Left lung (tissue), 4 donors: ENCODE measurements at regions not wholly inside any gene's neighbourhood (a gene's known extent, or its start where the extent isn't known, plus 50 kb on each side); places are given as distances from the start of the nearest gene placed in this dataset.

ENCODE experiments used
- ATAC-seq: fragments of 200-7000 bp; cut with Tn5 transposase; one replicate; pipeline ENCODE4 v1.9.1; 2020; ENCODE audit warnings: moderate library complexity
- DNase-seq, 4 donors: peaks; one replicate each; pipeline ENCODE4 v3.0.0-alpha.2; 2013 to 2020
- H3K27ac ChIP-seq, 2 donors: fragments of 200-600 bp; sonication (generic) in 1 of 2; one replicate each; pipeline versions ENCODE4 v1.5.0 to v1.8.0; 2020 to 2021
- H3K27me3 ChIP-seq, 2 donors: fragments of 200-600 bp; sonication (generic) in 1 of 2; one replicate each; pipeline versions ENCODE4 v1.5.0 to v1.8.0; 2020 to 2021
- H3K36me3 ChIP-seq, 2 donors: fragments of 200-600 bp; sonication (generic) in 1 of 2; one replicate each; pipeline versions ENCODE4 v1.5.0 to v1.8.0; 2020 to 2021
- H3K4me1 ChIP-seq, 2 donors: fragments of 200-600 bp; one replicate each; pipeline ENCODE4 v1.8.0; 2021
- H3K4me3 ChIP-seq, 2 donors: fragments of 200-600 bp; sonication (generic) in 1 of 2; one replicate each; pipeline versions ENCODE4 v1.5.0 to v1.8.0; 2020 to 2021; ENCODE audit warnings: mild to moderate bottlenecking in 1 of 2
- H3K9me3 ChIP-seq, 2 donors: fragments of 200-600 bp; sonication (generic) in 1 of 2; one replicate each; pipeline versions ENCODE4 v1.5.0 to v1.8.0; 2020 to 2021
- CTCF ChIP-seq, 2 donors: fragments of 200-600 bp; sonication (generic) in 1 of 2; IDR thresholded peaks; one replicate each; pipeline versions ENCODE4 v1.5.0 to v1.8.0; 2021; ENCODE audit warnings: antibody characterized with exemption in 2 of 2
- intact Hi-C, 2 donors: fragments of 100-400 bp; cut with DNase I; formaldehyde crosslinking; loops; one replicate each; pipeline versions ENCODE4 v1.11.2 to v1.14.2; 2022
- donor health status: DM: no; HTN: yes; CAD: no.
- donor health status: DM: no; HTN: no; CAD: no.

- no peak for ATAC-seq
- no peak overlapping the region for H3K27ac ChIP-seq
- intact Hi-C loops: no loop called here
- H3K9me3 ChIP-seq: peaks cover 0 to 6% of the 10 kb centered on the region in 2 donors
- H3K36me3 ChIP-seq: no peaks in the 10 kb centered on the region
- H3K4me1 ChIP-seq: no peaks in the 10 kb centered on the region
- TF ChIP-seq CTCF (IDR thresholded peaks at IDR 0.05): no peak
- H3K27me3 ChIP-seq: no peaks in the 10 kb centered on the region
- H3K4me3 ChIP-seq: no peak overlapping the region
- no peak for DNase-seq
Observed at GRCh38 chr3:7999384-7999783, 502.2 kb upstream of the LMCD1 start.

- no peak for ATAC-seq
Observed at GRCh38 chr3:8001307-8001706, 500.3 kb upstream of the LMCD1 start.

GRCh38 chr3:8001712-8002111 lies 499.9 kb upstream of the LMCD1 start:
- no peak overlapping the region for H3K4me3 ChIP-seq
- H3K27ac ChIP-seq: no peak overlapping the region
- no peaks in the 10 kb centered on the region for H3K4me1 ChIP-seq
- peaks cover 0 to 2% of the 10 kb centered on the region in 2 donors for H3K9me3 ChIP-seq
- ATAC-seq: no peak
- intact Hi-C loops: no loop called here
- H3K36me3 ChIP-seq: no peaks in the 10 kb centered on the region
- H3K27me3 ChIP-seq: no peaks in the 10 kb centered on the region
- no peak for DNase-seq
- no peak for TF ChIP-seq CTCF (IDR thresholded peaks at IDR 0.05)

More at GRCh38 chr3:8001307-8001706, 500.3 kb upstream of the LMCD1 start:
- Histone ChIP-seq H3K4me3 (no peak overlapping the region), H3K4me1 (no peaks in the 10 kb centered on the region), H3K27ac (no peak overlapping the region), H3K9me3 (peaks cover 0 to 2% of the 10 kb centered on the region in 2 donors), H3K27me3 (no peaks in the 10 kb centered on the region), H3K36me3 (no peaks in the 10 kb centered on the region)
- no peak for TF ChIP-seq CTCF (IDR thresholded peaks at IDR 0.05)
- intact Hi-C loops: no loop called here
- no peak for DNase-seq

- Histone ChIP-seq H3K27me3 (no peaks in the 10 kb centered on the region), H3K36me3 (no peaks in the 10 kb centered on the region), H3K27ac (no peak overlapping the region), H3K4me1 (no peaks in the 10 kb centered on the region), H3K4me3 (no peak overlapping the region), H3K9me3 (peaks cover 0 to 18% of the 10 kb centered on the region in 2 donors)
- no peak for DNase-seq
- no peak for ATAC-seq
- intact Hi-C loops: no loop called here
- no peak for TF ChIP-seq CTCF (IDR thresholded peaks at IDR 0.05)
Observed at GRCh38 chr3:8011902-8012301, 489.7 kb upstream of the LMCD1 start.

- H3K4me1 ChIP-seq: no peaks in the 10 kb centered on the region
- intact Hi-C loops: no loop called here
- ATAC-seq (no peak), DNase-seq (no peak)
- no peaks in the 10 kb centered on the region for H3K27me3 ChIP-seq
- H3K27ac ChIP-seq: no peak overlapping the region
- H3K4me3 ChIP-seq: no peak overlapping the region
- peaks cover 0 to 61% of the 10 kb centered on the region in 2 donors for H3K9me3 ChIP-seq
- no peaks in the 10 kb centered on the region for H3K36me3 ChIP-seq
- no peak for TF ChIP-seq CTCF (IDR thresholded peaks at IDR 0.05)
Observed at GRCh38 chr3:8020047-8020841, 481.4 kb upstream of the LMCD1 start.
